ENCODE measurements at regions not wholly inside any gene's neighbourhood (a gene's known extent, or its start where the extent isn't known, plus 50 kb on each side); places are given as distances from the start of the nearest gene placed in this dataset.

GRCh38 chr18:42649331-42650035 lies 466.0 kb downstream of the RIT2 start:
- Histone ChIP-seq H4K20me1 (replicated peaks; ENCODE audit: control insufficient read depth, insufficient read depth, low read length) (no peaks in the 10 kb centered on the region), H2AFZ (ENCODE audit: low read depth, low read length) (no peak overlapping the region), H3K79me2 (ENCODE audit: control insufficient read depth, insufficient read depth, low read length) (no peaks in the 10 kb centered on the region), H3K27ac (ENCODE audit: extremely low read depth, low read depth, low read length) (no peak overlapping the region), H3K4me2 (ENCODE audit: insufficient read depth, low read length) (no peak overlapping the region), H3K4me3 (no peak overlapping the region), H3K9me1 (ENCODE audit: control insufficient read depth, insufficient read depth, low read length) (no peaks in the 10 kb centered on the region), H3K9me3 (replicated peaks; ENCODE audit: control insufficient read depth, insufficient read depth, low read depth, low read length) (no peaks in the 10 kb centered on the region), H3K9ac (ENCODE audit: insufficient read depth in 1 of 2, low read depth in 2 of 2, low read length in 2 of 2) (no peak overlapping the region), H3K27me3 (ENCODE audit: control insufficient read depth in 2 of 2, insufficient read depth in 2 of 2, low read length in 2 of 2) (no peaks in the 10 kb centered on the region), H3K36me3 (ENCODE audit: control insufficient read depth, insufficient read depth, low read length) (no peaks in the 10 kb centered on the region), H3K4me1 (replicated peaks in 1 of 2; ENCODE audit: control insufficient read depth in 2 of 2, insufficient read depth in 2 of 2, low read length in 2 of 2) (no peaks in the 10 kb centered on the region)
- ATAC-seq (no peak), FAIRE-seq (no peak), DNase-seq (ENCODE audit: extremely low read depth in 1 of 4, low spot score in 3 of 4) (no peak)
- in situ Hi-C loops (cut with MboI) (no loop called here), intact Hi-C loops (cut with micrococcal nuclease) (no loop called here)
- ChIA-PET POLR2A (no interaction called here), CTCF (ENCODE audit: low intra/inter-chr PET ratio) (no interaction called here)
- no TSS peak for BruUV-seq (replicated peaks)
- TF ChIP-seq ZC3H4 (CRISPR knock-in tag; IDR thresholded peaks at IDR 0.05; ENCODE audit: borderline replicate concordance) = no peak
- no peak for TF ChIP-seq CBX8 (IDR thresholded peaks at IDR 0.05; ENCODE audit: borderline replicate concordance, extremely low read depth, low read depth, low read length, poor library complexity, severe bottlenecking)
- no peak for TF ChIP-seq MLLT1 (IDR thresholded peaks at IDR 0.05)
- TF ChIP-seq ZNF121 (CRISPR knock-in tag; conservative IDR thresholded peaks at IDR 0.05) = no peak
- TF ChIP-seq MEF2A (IDR thresholded peaks at IDR 0.05; ENCODE audit: control insufficient read depth, low read depth, low read length) = no peak
- TF ChIP-seq FOXJ2 (tag; IDR thresholded peaks at IDR 0.05) = no peak
- TF ChIP-seq SMAD1 (IDR thresholded peaks at IDR 0.05; ENCODE audit: low read depth, low read length, partially characterized antibody) = no peak
- no peak for TF ChIP-seq ZFP36 (IDR thresholded peaks at IDR 0.05; ENCODE audit: low read depth, low read length, partially characterized antibody)
- TF ChIP-seq BRF2 (IDR thresholded peaks at IDR 0.05; ENCODE audit: borderline replicate concordance, insufficient read depth, insufficient read length) = no peak
- no peak for TF ChIP-seq SIRT6 (IDR thresholded peaks at IDR 0.05; ENCODE audit: low read depth, low read length)
- TF ChIP-seq ZNF586 (CRISPR knock-in tag; conservative IDR thresholded peaks at IDR 0.05) = no peak
- no peak for TF ChIP-seq ZNF282 (CRISPR knock-in tag; IDR thresholded peaks at IDR 0.05)
- TF ChIP-seq SNRNP70 (optimal IDR thresholded peaks at IDR 0.05; ENCODE audit: low read depth, low read length) = no peak
- TF ChIP-seq DLX4 (CRISPR knock-in tag; IDR thresholded peaks at IDR 0.05) = no peak
- TF ChIP-seq SLC30A9 (CRISPR knock-in tag; IDR thresholded peaks at IDR 0.05) = no peak
- TF ChIP-seq ETV6 (IDR thresholded peaks at IDR 0.05; ENCODE audit: borderline replicate concordance in 1 of 2, low read depth in 2 of 2, low read length in 1 of 2) = no peak
- TF ChIP-seq ETV6 (CRISPR knock-in tag; IDR thresholded peaks at IDR 0.05; ENCODE audit: borderline replicate concordance) = no peak
- TF ChIP-seq STAG1 (CRISPR knock-in tag; IDR thresholded peaks at IDR 0.05; ENCODE audit: borderline replicate concordance) = no peak
- no peak for TF ChIP-seq POLR2G (IDR thresholded peaks at IDR 0.05; ENCODE audit: low read depth, low read length)
- TF ChIP-seq CBFA2T2 (conservative IDR thresholded peaks at IDR 0.05) = no peak
- no peak for TF ChIP-seq CBX3 (IDR thresholded peaks at IDR 0.05; ENCODE audit: borderline replicate concordance in 1 of 2, low read length in 2 of 2)
- WGBS (ENCODE audit: insufficient coverage, low coverage, missing lambda C conversion rate) = 0% methylated on average over 5 of the region's 5 CpGs
